ENCODE measurements at regions not wholly inside any gene's neighbourhood (a gene's known extent, or its start where the extent isn't known, plus 50 kb on each side); places are given as distances from the start of the nearest gene placed in this dataset.

- no peak for DNase-seq
- no peaks in the 10 kb centered on the region for H3K27me3 ChIP-seq
- H3K4me3 ChIP-seq, result no peak overlapping the region
- ATAC-seq, result no peak
- no peaks in the 10 kb centered on the region for H3K36me3 ChIP-seq
- intact Hi-C loops (cut with DNase I), result no loop called here
- 45 to 57% (median 49%) methylated on average over 3 of the region's 3 CpGs for WGBS, 4 donors
- H3K4me1 ChIP-seq, result no peaks in the 10 kb centered on the region
- H3K27ac ChIP-seq, result no peak overlapping the region
- TF ChIP-seq POLR2A (IDR thresholded peaks at IDR 0.05), result no peak
- TF ChIP-seq, protein P1, sequence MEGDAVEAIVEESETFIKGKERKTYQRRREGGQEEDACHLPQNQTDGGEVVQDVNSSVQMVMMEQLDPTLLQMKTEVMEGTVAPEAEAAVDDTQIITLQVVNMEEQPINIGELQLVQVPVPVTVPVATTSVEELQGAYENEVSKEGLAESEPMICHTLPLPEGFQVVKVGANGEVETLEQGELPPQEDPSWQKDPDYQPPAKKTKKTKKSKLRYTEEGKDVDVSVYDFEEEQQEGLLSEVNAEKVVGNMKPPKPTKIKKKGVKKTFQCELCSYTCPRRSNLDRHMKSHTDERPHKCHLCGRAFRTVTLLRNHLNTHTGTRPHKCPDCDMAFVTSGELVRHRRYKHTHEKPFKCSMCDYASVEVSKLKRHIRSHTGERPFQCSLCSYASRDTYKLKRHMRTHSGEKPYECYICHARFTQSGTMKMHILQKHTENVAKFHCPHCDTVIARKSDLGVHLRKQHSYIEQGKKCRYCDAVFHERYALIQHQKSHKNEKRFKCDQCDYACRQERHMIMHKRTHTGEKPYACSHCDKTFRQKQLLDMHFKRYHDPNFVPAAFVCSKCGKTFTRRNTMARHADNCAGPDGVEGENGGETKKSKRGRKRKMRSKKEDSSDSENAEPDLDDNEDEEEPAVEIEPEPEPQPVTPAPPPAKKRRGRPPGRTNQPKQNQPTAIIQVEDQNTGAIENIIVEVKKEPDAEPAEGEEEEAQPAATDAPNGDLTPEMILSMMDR (IDR thresholded peaks at IDR 0.05), result no peak
- peaks cover 0 to 9% (median 0%) of the 10 kb centered on the region in 12 donors for H3K9me3 ChIP-seq
Observed at GRCh38 chr3:80263260-80263659, 495.5 kb upstream of the ROBO1 start.

DNA sequence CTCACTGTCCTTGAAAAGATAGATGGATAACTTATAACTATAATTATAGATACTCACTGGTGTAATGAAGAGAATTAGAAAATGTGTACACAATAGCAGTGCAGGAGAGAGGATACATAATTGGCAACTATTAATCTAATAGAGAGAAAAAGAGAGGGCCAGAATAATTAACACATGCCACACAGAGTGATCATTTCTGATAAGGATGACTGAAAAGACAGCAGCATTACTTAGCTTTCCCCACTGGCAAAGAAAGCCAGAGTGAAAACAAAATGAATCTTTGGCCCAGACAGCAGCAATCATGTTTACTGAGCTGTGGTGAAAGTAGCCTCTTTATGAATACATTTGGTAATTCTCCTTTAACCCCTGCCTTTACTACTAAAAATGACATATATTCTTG lies 493.3 kb upstream of the ROBO1 start:
- H3K9me3 ChIP-seq, result peaks cover 0 to 9% (median 0%) of the 10 kb centered on the region in 12 donors
- TF ChIP-seq POLR2A (IDR thresholded peaks at IDR 0.05), result no peak
- TF ChIP-seq, protein P1 (IDR thresholded peaks at IDR 0.05), result no peak
- no peaks in the 10 kb centered on the region for H3K27me3 ChIP-seq
- DNase-seq, result no peak
- no peak overlapping the region for H3K27ac ChIP-seq
- H3K36me3 ChIP-seq, result no peaks in the 10 kb centered on the region
- intact Hi-C loops (cut with DNase I), result no loop called here
- H3K4me3 ChIP-seq, result no peak overlapping the region
- no peak for ATAC-seq
- H3K4me1 ChIP-seq, result no peaks in the 10 kb centered on the region

- H3K4me1 ChIP-seq, result no peaks in the 10 kb centered on the region
- H3K4me3 ChIP-seq, result no peak overlapping the region
- intact Hi-C loops (cut with DNase I), result no loop called here
- WGBS, 4 donors, result 77 to 81% (median 78%) methylated on average over 4 of the region's 4 CpGs
- TF ChIP-seq, protein P1 (IDR thresholded peaks at IDR 0.05), result no peak
- peaks cover 0 to 9% (median 0%) of the 10 kb centered on the region in 12 donors for H3K9me3 ChIP-seq
- no peaks in the 10 kb centered on the region for H3K27me3 ChIP-seq
- H3K27ac ChIP-seq, result no peak overlapping the region
- H3K36me3 ChIP-seq, result no peaks in the 10 kb centered on the region
- ATAC-seq, result no peak
- DNase-seq, result no peak
Observed at GRCh38 chr3:80259736-80260135, 491.9 kb upstream of the ROBO1 start.

- ATAC-seq (no peak), DNase-seq (no peak)
- Histone ChIP-seq H3K27ac (no peak overlapping the region), H3K9me3 (peaks cover 0 to 23% (median 0%) of the 10 kb centered on the region in 12 donors), H3K4me1 (no peaks in the 10 kb centered on the region), H3K27me3 (no peaks in the 10 kb centered on the region), H3K36me3 (no peaks in the 10 kb centered on the region), H3K4me3 (no peak overlapping the region)
- TF ChIP-seq, protein P1 (IDR thresholded peaks at IDR 0.05), result no peak
- no peak for TF ChIP-seq POLR2A (IDR thresholded peaks at IDR 0.05)
- intact Hi-C loops (cut with DNase I), result no loop called here
- WGBS, 4 donors, result 95 to 98% (median 96%) methylated on average over 2 of the region's 2 CpGs
Observed at GRCh38 chr3:80252113-80252512, 484.3 kb upstream of the ROBO1 start.

All from heart left ventricle (tissue), 16 donors.